NB4 (cell line): ENCODE measurements at regions not wholly inside any gene's neighbourhood (a gene's known extent, or its start where the extent isn't known, plus 50 kb on each side); places are given as distances from the start of the nearest gene placed in this dataset.

Source experiments
- CTCF ChIP-seq: IDR thresholded peaks from one replicate; pipeline ENCODE4 v1.5.1; 2012; ENCODE audit warnings: low read depth, low read length
- MYC ChIP-seq: IDR thresholded peaks from 2 replicates; pipeline ENCODE4 v1.6.1; 2011; ENCODE audit warnings: low read depth, low read length
- POLR2A ChIP-seq: IDR thresholded peaks from 2 replicates; pipeline ENCODE4 v1.6.1; 2011; ENCODE audit warnings: mild to moderate bottlenecking; ENCODE audit not compliant: insufficient read length; ENCODE audit errors: extremely low read depth

- TF ChIP-seq CTCF, result no peak
- TF ChIP-seq POLR2A, result no peak
- no peak for TF ChIP-seq MYC
Observed at GRCh38 chr6:77298283-77298682, 165.0 kb downstream of the HTR1B start.
